Colonic mucosa (tissue), 4 donors: ENCODE measurements at regions not wholly inside any gene's neighbourhood (a gene's known extent, or its start where the extent isn't known, plus 50 kb on each side); places are given as distances from the start of the nearest gene placed in this dataset.

Experiments used
- DNase-seq: peaks from one replicate; pipeline ENCODE4 v3.0.0-alpha.2; 2020
- H3K27ac ChIP-seq: fragments of 200-600 bp; one replicate; pipeline ENCODE4 v1.8.0; 2021
- H3K27me3 ChIP-seq: fragments of 200-600 bp; one replicate; pipeline ENCODE4 v1.8.0; 2021
- H3K36me3 ChIP-seq: fragments of 200-600 bp; one replicate; pipeline ENCODE4 v1.8.0; 2021
- H3K4me1 ChIP-seq: fragments of 200-600 bp; one replicate; pipeline ENCODE4 v1.8.0; 2021; ENCODE audit warnings: mild to moderate bottlenecking
- H3K4me3 ChIP-seq: fragments of 200-600 bp; one replicate; pipeline ENCODE4 v1.8.0; 2021
- H3K9ac ChIP-seq, 2 donors: one replicate each; pipeline ENCODE4 v1.7.0; 2013; ENCODE audit warnings: control low read depth in 2 of 2, low read depth in 2 of 2, low read length in 2 of 2
- H3K9me3 ChIP-seq: fragments of 200-600 bp; one replicate; pipeline ENCODE4 v1.8.0; 2021
- intact Hi-C: fragments of 100-400 bp; cut with DNase I; formaldehyde crosslinking; loops from one replicate; pipeline ENCODE4 v1.14.1; 2022
- TF ChIP-seq, protein P1 (sequence below): fragments of 200-600 bp; IDR thresholded peaks from one replicate; pipeline ENCODE4 v1.8.0; 2022; ENCODE audit warnings: antibody characterized with exemption, mild to moderate bottlenecking
- donor health status: healthy.
- donor health status: DM: no; HTN: no; CAD: no.
- donor health status: DM: no; HTN: no; CAD: no.

DNA sequence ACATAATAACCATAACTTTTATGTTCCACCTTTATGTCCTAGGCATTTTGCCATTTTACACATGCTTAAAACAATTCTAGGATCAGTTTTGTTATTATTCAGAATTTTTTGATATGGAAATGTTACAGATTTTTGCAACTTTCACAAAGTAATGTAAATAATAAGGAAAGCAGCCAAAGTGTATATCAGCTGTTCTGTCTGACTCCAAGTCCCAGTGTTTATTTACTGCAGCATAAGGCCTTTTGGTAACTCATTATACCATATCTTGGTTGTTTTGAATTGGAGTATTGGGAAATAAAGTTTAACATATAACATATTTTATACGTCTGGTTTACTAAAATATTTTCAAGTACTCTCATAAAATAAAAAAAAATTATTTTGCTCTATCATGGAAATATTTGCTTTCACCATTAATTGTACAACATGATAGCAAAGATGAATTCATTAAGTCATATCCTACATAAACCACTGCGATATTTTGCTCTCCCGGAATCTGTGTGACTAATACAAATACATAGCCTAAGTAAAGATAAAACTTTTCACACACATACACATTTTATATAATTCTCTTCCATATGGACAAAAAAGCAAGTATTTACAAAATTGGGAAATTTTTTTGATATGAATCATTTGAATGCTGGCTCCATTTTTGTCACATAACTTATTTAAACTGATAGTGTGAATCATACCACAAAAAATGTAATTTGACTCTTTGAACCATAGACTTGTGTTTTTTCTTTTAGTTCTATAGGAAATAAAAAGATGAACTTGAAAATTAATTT is 399.0 kb downstream of the PABPC4L start:
- Histone ChIP-seq H3K36me3 (no peaks in the 10 kb centered on the region), H3K27ac (no peak overlapping the region), H3K9ac (no peak overlapping the region), H3K27me3 (no peaks in the 10 kb centered on the region), H3K9me3 (no peaks in the 10 kb centered on the region), H3K4me1 (no peaks in the 10 kb centered on the region), H3K4me3 (no peak overlapping the region)
- intact Hi-C loops, result no loop called here
- no peak for DNase-seq
- TF ChIP-seq, protein P1, sequence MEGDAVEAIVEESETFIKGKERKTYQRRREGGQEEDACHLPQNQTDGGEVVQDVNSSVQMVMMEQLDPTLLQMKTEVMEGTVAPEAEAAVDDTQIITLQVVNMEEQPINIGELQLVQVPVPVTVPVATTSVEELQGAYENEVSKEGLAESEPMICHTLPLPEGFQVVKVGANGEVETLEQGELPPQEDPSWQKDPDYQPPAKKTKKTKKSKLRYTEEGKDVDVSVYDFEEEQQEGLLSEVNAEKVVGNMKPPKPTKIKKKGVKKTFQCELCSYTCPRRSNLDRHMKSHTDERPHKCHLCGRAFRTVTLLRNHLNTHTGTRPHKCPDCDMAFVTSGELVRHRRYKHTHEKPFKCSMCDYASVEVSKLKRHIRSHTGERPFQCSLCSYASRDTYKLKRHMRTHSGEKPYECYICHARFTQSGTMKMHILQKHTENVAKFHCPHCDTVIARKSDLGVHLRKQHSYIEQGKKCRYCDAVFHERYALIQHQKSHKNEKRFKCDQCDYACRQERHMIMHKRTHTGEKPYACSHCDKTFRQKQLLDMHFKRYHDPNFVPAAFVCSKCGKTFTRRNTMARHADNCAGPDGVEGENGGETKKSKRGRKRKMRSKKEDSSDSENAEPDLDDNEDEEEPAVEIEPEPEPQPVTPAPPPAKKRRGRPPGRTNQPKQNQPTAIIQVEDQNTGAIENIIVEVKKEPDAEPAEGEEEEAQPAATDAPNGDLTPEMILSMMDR, result no peak

DNA sequence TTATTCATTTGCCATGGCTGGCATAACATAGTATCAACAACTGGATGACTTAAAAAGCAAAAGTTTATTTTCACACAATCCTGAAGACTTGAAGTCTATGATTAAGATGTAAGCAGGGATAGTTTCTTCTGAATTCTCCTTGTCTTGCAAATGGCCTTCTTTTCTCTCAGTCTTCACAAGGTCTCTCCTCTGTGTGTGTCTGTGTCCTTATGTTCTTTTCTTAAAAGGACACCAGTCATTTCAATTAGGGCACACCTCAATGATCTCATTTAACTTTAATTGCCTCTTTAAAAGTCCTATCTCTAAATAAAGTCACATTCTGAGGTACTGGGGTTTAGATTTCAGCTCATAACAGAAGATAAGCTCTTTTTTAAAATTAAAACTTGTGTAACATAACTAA is 399.7 kb downstream of the PABPC4L start:
- Histone ChIP-seq H3K9ac (no peak overlapping the region), H3K4me1 (no peaks in the 10 kb centered on the region), H3K9me3 (no peaks in the 10 kb centered on the region), H3K4me3 (no peak overlapping the region), H3K36me3 (no peaks in the 10 kb centered on the region), H3K27me3 (no peaks in the 10 kb centered on the region), H3K27ac (no peak overlapping the region)
- intact Hi-C loops, result no loop called here
- TF ChIP-seq, protein P1, result no peak
- no peak for DNase-seq

DNA sequence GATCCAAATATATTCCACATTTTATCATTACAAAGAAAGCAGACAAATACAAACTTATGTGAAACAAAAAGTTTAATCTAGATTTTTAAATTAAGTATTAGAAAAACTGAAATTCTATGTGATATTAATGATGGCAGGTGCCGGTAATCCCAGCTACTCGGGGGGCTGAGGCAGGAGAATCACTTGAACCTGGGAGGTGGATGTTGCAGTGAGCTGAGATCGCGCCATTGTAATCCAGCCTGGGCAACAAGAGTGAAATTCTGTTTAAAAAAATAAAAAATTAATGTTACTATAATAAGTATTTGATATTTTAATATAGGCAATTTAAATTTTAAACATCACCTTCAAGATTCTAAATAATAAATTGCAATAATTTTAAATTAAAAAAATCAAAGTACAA is 400.6 kb downstream of the PABPC4L start:
- no peak overlapping the region for H3K9ac ChIP-seq
- no peaks in the 10 kb centered on the region for H3K9me3 ChIP-seq
- no peak overlapping the region for H3K4me3 ChIP-seq
- TF ChIP-seq, protein P1, result no peak
- no peaks in the 10 kb centered on the region for H3K36me3 ChIP-seq
- no peaks in the 10 kb centered on the region for H3K27me3 ChIP-seq
- intact Hi-C loops, result no loop called here
- no peak for DNase-seq
- no peak overlapping the region for H3K27ac ChIP-seq
- H3K4me1 ChIP-seq, result no peaks in the 10 kb centered on the region

DNA sequence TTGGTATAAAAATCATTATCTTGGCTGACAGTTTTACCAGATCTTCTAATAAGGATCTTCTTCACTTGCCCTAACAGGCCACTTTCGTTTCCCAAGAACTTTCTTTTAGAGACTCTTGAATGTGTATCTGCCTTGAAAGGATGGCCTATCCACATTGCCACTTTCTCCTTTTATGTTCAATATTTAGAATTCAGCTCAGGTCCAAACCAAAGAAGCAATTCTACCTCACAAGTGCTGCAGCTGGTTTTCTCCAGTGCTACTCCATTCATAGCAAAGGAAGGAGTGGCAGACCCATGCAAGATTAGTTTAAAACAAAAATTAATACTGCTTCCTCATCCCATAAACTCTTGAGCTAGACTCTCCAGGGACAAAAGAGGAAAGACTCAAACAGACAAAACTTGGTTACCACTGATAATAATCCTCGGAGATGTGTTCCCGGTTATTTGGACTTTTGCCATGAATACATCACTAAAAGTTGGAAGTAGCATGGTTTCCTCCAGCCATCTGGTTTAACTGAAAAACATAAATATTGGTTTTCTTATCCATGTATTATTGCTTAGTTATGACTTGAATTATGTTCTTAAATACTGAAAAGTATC is 401.8 kb downstream of the PABPC4L start:
- no peak for DNase-seq
- H3K27ac ChIP-seq, result no peak overlapping the region
- intact Hi-C loops, result no loop called here
- no peaks in the 10 kb centered on the region for H3K4me1 ChIP-seq
- H3K4me3 ChIP-seq, result no peak overlapping the region
- no peaks in the 10 kb centered on the region for H3K9me3 ChIP-seq
- no peaks in the 10 kb centered on the region for H3K27me3 ChIP-seq
- no peak overlapping the region for H3K9ac ChIP-seq
- TF ChIP-seq, protein P1, result no peak
- H3K36me3 ChIP-seq, result no peaks in the 10 kb centered on the region

DNA sequence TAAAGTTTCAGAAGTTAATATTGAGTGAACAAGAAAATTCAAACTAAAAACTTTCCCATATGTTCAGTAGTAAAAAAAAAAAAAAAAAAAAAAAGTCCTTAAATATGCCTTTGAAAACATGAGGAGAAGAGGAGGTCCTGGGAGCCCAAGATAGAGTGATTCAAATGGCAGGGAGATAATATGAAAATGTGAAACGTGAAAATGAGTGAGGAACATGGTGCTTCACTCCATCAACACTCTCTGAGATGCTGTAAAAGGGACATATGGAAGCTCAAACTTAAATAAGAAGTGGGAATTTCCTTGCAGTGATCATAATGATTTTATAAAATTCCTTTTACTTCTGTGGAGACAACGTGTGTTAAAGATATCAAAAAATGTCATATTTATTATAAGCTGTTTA is 423.9 kb downstream of the PABPC4L start:
- no peak overlapping the region for H3K4me3 ChIP-seq
- intact Hi-C loops, result no loop called here
- DNase-seq, result no peak
- H3K4me1 ChIP-seq, result no peaks in the 10 kb centered on the region
- H3K9ac ChIP-seq, result no peak overlapping the region
- H3K36me3 ChIP-seq, result no peaks in the 10 kb centered on the region
- TF ChIP-seq, protein P1, result no peak
- H3K27ac ChIP-seq, result no peak overlapping the region
- no peaks in the 10 kb centered on the region for H3K9me3 ChIP-seq
- no peaks in the 10 kb centered on the region for H3K27me3 ChIP-seq
